Psoas muscle (tissue), 7 donors: ENCODE measurements at regions not wholly inside any gene's neighbourhood (a gene's known extent, or its start where the extent isn't known, plus 50 kb on each side); places are given as distances from the start of the nearest gene placed in this dataset.
"Not testable (repeated sequence)": the region's sequence is repeated elsewhere in the genome, so short reads cannot be mapped to it uniquely, and the experiment has no call there.

ENCODE experiments used
- ATAC-seq, 4 donors: fragments of 200-7000 bp; cut with Tn5 transposase; one replicate each; pipeline ENCODE4 v1.9.1; 2020; ENCODE audit warnings: moderate library complexity in 3 of 4, mild to moderate bottlenecking in 2 of 4
- DNase-seq, 2 donors: peaks; one replicate each; pipeline ENCODE4 v3.0.0-alpha.2; 2020
- H3K27ac ChIP-seq: fragments of 200-600 bp; one replicate; pipeline ENCODE4 v1.8.0; 2022
- H3K27me3 ChIP-seq, 3 donors: fragments of 200-600 bp in 1 of 3; one replicate each; pipeline versions ENCODE4 v1.6.1 to v1.8.0; 2013 to 2022; ENCODE audit warnings: low read length in 2 of 3, mild to moderate bottlenecking in 2 of 3, moderate library complexity in 1 of 3; ENCODE audit not compliant: insufficient read depth in 3 of 3
- H3K36me3 ChIP-seq, 2 donors: fragments of 200-600 bp in 1 of 2; one replicate each; pipeline versions ENCODE4 v1.6.1 to v1.8.0; 2013 to 2022; ENCODE audit warnings: low read depth in 1 of 2, mild to moderate bottlenecking in 1 of 2, moderate library complexity in 1 of 2; ENCODE audit not compliant: insufficient read depth in 1 of 2
- H3K4me1 ChIP-seq: fragments of 200-600 bp; one replicate; pipeline ENCODE4 v1.8.0; 2022
- H3K4me3 ChIP-seq: fragments of 200-600 bp; one replicate; pipeline ENCODE4 v1.8.0; 2022; ENCODE audit warnings: mild to moderate bottlenecking
- H3K9me3 ChIP-seq: fragments of 200-600 bp; one replicate; pipeline ENCODE4 v1.8.0; 2022
- CTCF ChIP-seq: fragments of 200-600 bp; IDR thresholded peaks from one replicate; pipeline ENCODE4 v1.8.0; 2022; ENCODE audit warnings: antibody characterized with exemption
- WGBS, 3 donors: extraction: QIAGEN DNeasy Blood & Tissue Kit; methylation state at CpG; one replicate each; pipeline versions ENCODE4 v1.1.6 to v1.1.7; 2013; 5-methylcytosine and 5-hydroxymethylcytosine counted together
- intact Hi-C, 2 donors: fragments of 100-400 bp; cut with DNase I; formaldehyde crosslinking; loops; one replicate each; pipeline versions ENCODE4 v1.11.0 to v1.14.2; 2022
- donor health status: healthy with polysubstance abuse.
- donor health status: DM: no; HTN: no; CAD: no; lungs with moderate emphysema.
- donor health status: Bipolar disorder and iron deficiency.
- donor health status: healthy.
- donor health status: DM: yes; HTN: yes; CAD: no.
- donor health status: DM: no; HTN: no; CAD: no.
- donor health status: DM: yes; HTN: yes; CAD: no.

- Histone ChIP-seq H3K27ac (no peak overlapping the region), H3K27me3 (no peaks in the 10 kb centered on the region), H3K4me1 (no peaks in the 10 kb centered on the region), H3K9me3 (no peaks in the 10 kb centered on the region), H3K36me3 (no peaks in the 10 kb centered on the region), H3K4me3 (no peak overlapping the region)
- DNase-seq (no peak), ATAC-seq (no peak)
- intact Hi-C loops = no loop called here
- TF ChIP-seq CTCF = no peak
- WGBS, 3 donors = 65 to 74% (median 65%) methylated on average over 4 of the region's 4 CpGs
Measured at GRCh38 chr7:89849052-89849451, 305.2 kb upstream of the STEAP1 start.

- DNase-seq, H3K4me1 ChIP-seq, H3K27ac ChIP-seq, intact Hi-C loops, H3K27me3 ChIP-seq, H3K9me3 ChIP-seq, H3K4me3 ChIP-seq, H3K36me3 ChIP-seq, ATAC-seq: not testable (repeated sequence)
Measured at GRCh38 chr7:89857053-89857452, 297.2 kb upstream of the STEAP1 start.

DNA sequence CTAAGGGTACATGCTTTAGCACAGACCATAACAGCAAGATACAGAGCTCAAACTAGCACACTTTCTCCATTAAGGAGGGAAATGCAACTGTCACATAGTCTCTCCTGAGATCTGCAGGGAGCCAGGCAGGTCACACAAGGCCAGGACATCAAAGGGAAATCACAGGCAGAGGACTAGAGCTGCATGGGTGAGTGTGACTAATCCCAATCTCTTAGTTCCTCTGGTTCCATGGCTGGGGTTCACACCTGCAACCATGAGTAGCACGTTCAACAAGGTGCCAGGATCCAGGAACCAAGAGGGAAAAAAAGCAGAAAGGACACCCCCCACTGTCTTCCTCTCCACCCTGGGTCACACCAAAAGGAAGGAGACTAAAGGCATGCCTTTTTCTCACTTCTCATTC, 296.5 kb upstream of the STEAP1 start:
- ATAC-seq (no peak), DNase-seq (no peak)
- Histone ChIP-seq H3K36me3 (no peaks in the 10 kb centered on the region), H3K4me1 (no peaks in the 10 kb centered on the region), H3K27ac (no peak overlapping the region), H3K9me3 (no peaks in the 10 kb centered on the region), H3K27me3 (no peaks in the 10 kb centered on the region), H3K4me3 (no peak overlapping the region)
- 61 to 68% (median 64%) methylated on average over 1 of the region's 1 CpG for whole genome bisulfite sequencing, 3 donors
- intact Hi-C loops = no loop called here
- no peak for TF ChIP-seq CTCF

- no peaks in the 10 kb centered on the region for H3K27me3 ChIP-seq
- DNase-seq (no peak), ATAC-seq (no peak)
- 71 to 79% (median 78%) methylated on average over 3 of the region's 3 CpGs for WGBS, 3 donors
- no peak overlapping the region for H3K4me3 ChIP-seq
- no peak for TF ChIP-seq CTCF
- H3K27ac ChIP-seq = no peak overlapping the region
- no peaks in the 10 kb centered on the region for H3K36me3 ChIP-seq
- no peaks in the 10 kb centered on the region for H3K9me3 ChIP-seq
- intact Hi-C loops = no loop called here
- H3K4me1 ChIP-seq = no peaks in the 10 kb centered on the region
Measured at GRCh38 chr7:89887489-89887888, 266.8 kb upstream of the STEAP1 start.

DNA sequence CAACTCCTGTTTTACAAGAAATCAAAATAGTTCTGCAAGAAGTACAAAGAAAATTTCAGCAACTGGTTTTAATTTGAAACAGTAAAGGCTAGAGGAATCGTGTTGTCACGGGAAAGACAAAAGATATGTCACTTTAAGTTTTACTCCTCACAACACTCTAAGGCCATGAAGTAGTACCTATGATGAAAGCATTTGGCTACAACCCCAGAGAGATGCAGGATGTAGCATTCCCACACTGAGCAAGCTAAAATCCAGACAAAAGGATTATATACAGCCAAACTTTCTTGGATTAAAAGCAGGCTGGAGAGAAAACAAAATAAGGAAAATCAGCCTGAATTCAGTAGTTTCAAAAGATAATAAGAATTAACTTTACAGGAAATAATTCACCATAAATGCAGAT, 245.5 kb upstream of the STEAP1 start:
- Histone ChIP-seq H3K9me3 (no peaks in the 10 kb centered on the region), H3K36me3 (no peaks in the 10 kb centered on the region), H3K27me3 (no peaks in the 10 kb centered on the region), H3K27ac (no peak overlapping the region), H3K4me3 (no peak overlapping the region), H3K4me1 (no peaks in the 10 kb centered on the region)
- ATAC-seq = no peak
- no peak for TF ChIP-seq CTCF
- WGBS, 3 donors = 37 to 59% (median 40%) methylated on average over 2 of the region's 2 CpGs
- no peak for DNase-seq
- intact Hi-C loops = no loop called here
